HG02970 (cell line): ENCODE measurements at regions not wholly inside any gene's neighbourhood (a gene's known extent, or its start where the extent isn't known, plus 50 kb on each side); places are given as distances from the start of the nearest gene placed in this dataset.

ENCODE experiments used
- ATAC-seq: cut with Tn5 transposase; IDR thresholded peaks from one replicate; pipeline ENCODE4 v1.9.1; 2021; ENCODE audit warnings: mild to moderate bottlenecking, moderate library complexity, moderate number of reproducible peaks; ENCODE audit not compliant: unreplicated experiment, low FRiP score

- ATAC-seq, result no peak
These were observed 276.3 kb downstream of the YTHDC2 start for GRCh38 chr5:113789769-113790168.

GRCh38 chr5:113792806-113793205 is 279.3 kb downstream of the YTHDC2 start:
- ATAC-seq, result no peak

GRCh38 chr5:113794981-113795380 is 281.5 kb downstream of the YTHDC2 start:
- no peak for ATAC-seq

GRCh38 chr5:113800686-113801085 is 287.2 kb downstream of the YTHDC2 start:
- no peak for ATAC-seq

- no peak for ATAC-seq
These were observed 290.8 kb downstream of the YTHDC2 start for GRCh38 chr5:113804264-113804663.

GRCh38 chr5:113804943-113805342 is 291.4 kb downstream of the YTHDC2 start:
- ATAC-seq, result no peak

- no peak for ATAC-seq
These were observed 292.8 kb downstream of the YTHDC2 start for GRCh38 chr5:113806250-113806649.

GRCh38 chr5:113806904-113807303 is 293.4 kb downstream of the YTHDC2 start:
- no peak for ATAC-seq

- ATAC-seq, result no peak
These were observed 294.0 kb downstream of the YTHDC2 start for GRCh38 chr5:113807427-113807991.

- ATAC-seq, result no peak
These were observed 295.5 kb downstream of the YTHDC2 start for GRCh38 chr5:113808956-113809355.

GRCh38 chr5:113809626-113810025 is 296.1 kb downstream of the YTHDC2 start:
- ATAC-seq, result no peak

- ATAC-seq, result no peak
These were observed 300.0 kb downstream of the YTHDC2 start for GRCh38 chr5:113813466-113813865.

- no peak for ATAC-seq
These were observed 304.2 kb downstream of the YTHDC2 start for GRCh38 chr5:113817683-113818082.

GRCh38 chr5:113823696-113824095 is 310.2 kb downstream of the YTHDC2 start:
- no peak for ATAC-seq

GRCh38 chr5:113824307-113824706 is 310.8 kb downstream of the YTHDC2 start:
- ATAC-seq, result no peak

GRCh38 chr5:113825176-113825575 is 311.7 kb downstream of the YTHDC2 start:
- ATAC-seq, result no peak

- ATAC-seq, result no peak
These were observed 333.4 kb downstream of the YTHDC2 start for GRCh38 chr5:113846941-113847340.

- ATAC-seq, result no peak
These were observed 350.9 kb downstream of the YTHDC2 start for GRCh38 chr5:113864437-113864836.

- ATAC-seq, result no peak
These were observed 353.3 kb downstream of the YTHDC2 start for GRCh38 chr5:113866763-113867162.

- no peak for ATAC-seq
These were observed 356.1 kb downstream of the YTHDC2 start for GRCh38 chr5:113869611-113870010.

- no peak for ATAC-seq
These were observed 358.5 kb downstream of the YTHDC2 start for GRCh38 chr5:113871972-113872371.

GRCh38 chr5:113875096-113875495 is 361.6 kb downstream of the YTHDC2 start:
- ATAC-seq, result no peak

GRCh38 chr5:113891491-113891890 is 378.0 kb downstream of the YTHDC2 start:
- ATAC-seq, result no peak
